NCI-H2107 treated with DMSO at 0.1 percent for 48 hours (cell line): ENCODE measurements at regions not wholly inside any gene's neighbourhood (a gene's known extent, or its start where the extent isn't known, plus 50 kb on each side); places are given as distances from the start of the nearest gene placed in this dataset.

Source experiments
- DNase-seq: peaks from one replicate; lab custom pipeline; 2025; ENCODE audit not compliant: unreplicated experiment; lab: John Stamatoyannopoulos, UW

GRCh38 chr2:43129676-43130547 is 96.5 kb downstream of the ZFP36L2 start:
- DNase-seq: no peak

GRCh38 chr2:43128559-43128955 is 97.8 kb downstream of the ZFP36L2 start:
- no peak for DNase-seq

- no peak for DNase-seq
These were observed 98.4 kb downstream of the ZFP36L2 start for GRCh38 chr2:43127941-43128558.

- DNase-seq: no peak
These were observed 99.0 kb downstream of the ZFP36L2 start for GRCh38 chr2:43127208-43127940.

GRCh38 chr2:43126817-43127207 is 99.6 kb downstream of the ZFP36L2 start:
- no peak for DNase-seq

GRCh38 chr2:43125090-43125998 is 101.1 kb downstream of the ZFP36L2 start:
- no peak for DNase-seq

- no peak for DNase-seq
These were observed 101.7 kb downstream of the ZFP36L2 start for GRCh38 chr2:43124687-43125057.

GRCh38 chr2:43123981-43124686 is 102.3 kb downstream of the ZFP36L2 start:
- no peak for DNase-seq

GRCh38 chr2:43123486-43123885 is 102.9 kb downstream of the ZFP36L2 start:
- DNase-seq: no peak

- no peak for DNase-seq
These were observed 103.4 kb downstream of the ZFP36L2 start for GRCh38 chr2:43123028-43123427.

- no peak for DNase-seq
These were observed 104.7 kb downstream of the ZFP36L2 start for GRCh38 chr2:43121580-43122314.

- no peak for DNase-seq
These were observed 107.1 kb downstream of the ZFP36L2 start for GRCh38 chr2:43119303-43119702.

GRCh38 chr2:43117521-43118143 is 108.8 kb downstream of the ZFP36L2 start:
- no peak for DNase-seq

- no peak for DNase-seq
These were observed 109.4 kb downstream of the ZFP36L2 start for GRCh38 chr2:43116988-43117387.

- no peak for DNase-seq
These were observed 110.5 kb downstream of the ZFP36L2 start for GRCh38 chr2:43115881-43116280.

GRCh38 chr2:43114210-43114609 is 112.2 kb downstream of the ZFP36L2 start:
- DNase-seq: no peak

- DNase-seq: no peak
These were observed 114.4 kb downstream of the ZFP36L2 start for GRCh38 chr2:43111788-43112554.

- no peak for DNase-seq
These were observed 115.9 kb downstream of the ZFP36L2 start for GRCh38 chr2:43110442-43110871.
